Chondrocyte (in vitro differentiated cells): ENCODE measurements at regions not wholly inside any gene's neighbourhood (a gene's known extent, or its start where the extent isn't known, plus 50 kb on each side); places are given as distances from the start of the nearest gene placed in this dataset.

Experiments
- DNase-seq: peaks from one replicate; pipeline ENCODE4 v3.0.0; 2021; ENCODE audit warnings: mixed read lengths, low spot score
- H3K27ac Mint-ChIP-seq: one replicate; pipeline ENCODE4 v1.8.0; 2021; ENCODE audit warnings: mild to moderate bottlenecking, moderate library complexity, mixed read lengths; ENCODE audit not compliant: unreplicated experiment
- H3K27me3 Mint-ChIP-seq: 2 replicates; pipeline ENCODE4 v1.8.0; 2021; ENCODE audit warnings: low read depth, mixed read lengths
- H3K36me3 Mint-ChIP-seq: 2 replicates; pipeline ENCODE4 v1.8.0; 2021; ENCODE audit warnings: low read depth, mixed read lengths
- H3K4me1 Mint-ChIP-seq: 2 replicates; pipeline ENCODE4 v1.8.0; 2021; ENCODE audit warnings: low read depth, mild to moderate bottlenecking, mixed read lengths
- H3K4me3 Mint-ChIP-seq: one replicate; pipeline ENCODE4 v1.8.0; 2021; ENCODE audit warnings: mild to moderate bottlenecking, moderate library complexity, mixed read lengths; ENCODE audit not compliant: unreplicated experiment
- H3K9me3 Mint-ChIP-seq: 2 replicates; pipeline ENCODE4 v1.8.0; 2021; ENCODE audit warnings: low read depth, mixed read lengths
- CTCF ChIP-seq: fragments of 200-600 bp; sonication (generic); IDR thresholded peaks from 2 replicates; pipeline ENCODE4 v1.5.0; 2021; ENCODE audit warnings: antibody characterized with exemption, mild to moderate bottlenecking, moderate library complexity

GRCh38 chr4:119733431-119733830, 104.8 kb upstream of the PDE5A start:
- TF ChIP-seq CTCF: no peak
- H3K4me3 Mint-ChIP-seq: no peak overlapping the region
- H3K27me3 Mint-ChIP-seq: no peaks in the 10 kb centered on the region
- peaks cover 75% of the 10 kb centered on the region for H3K4me1 Mint-ChIP-seq
- DNase-seq: no peak
- H3K27ac Mint-ChIP-seq: peak overlapping the region; percentile 19
- peaks cover 3% of the 10 kb centered on the region for H3K36me3 Mint-ChIP-seq
- peaks cover 5% of the 10 kb centered on the region for H3K9me3 Mint-ChIP-seq

GRCh38 chr4:119731778-119732177, 103.2 kb upstream of the PDE5A start:
- no peak overlapping the region for H3K4me3 Mint-ChIP-seq
- peaks cover 8% of the 10 kb centered on the region for H3K9me3 Mint-ChIP-seq
- peak overlapping the region; percentile 94 for H3K27ac Mint-ChIP-seq
- TF ChIP-seq CTCF: no peak
- peaks cover 3% of the 10 kb centered on the region for H3K36me3 Mint-ChIP-seq
- peaks cover 92% of the 10 kb centered on the region for H3K4me1 Mint-ChIP-seq
- H3K27me3 Mint-ChIP-seq: no peaks in the 10 kb centered on the region
- no peak for DNase-seq

GRCh38 chr4:119731146-119731742, 102.6 kb upstream of the PDE5A start:
- peak overlapping the region; percentile 94 for H3K27ac Mint-ChIP-seq
- no peaks in the 10 kb centered on the region for H3K27me3 Mint-ChIP-seq
- no peak for DNase-seq
- H3K36me3 Mint-ChIP-seq: peaks cover 3% of the 10 kb centered on the region
- H3K4me3 Mint-ChIP-seq: no peak overlapping the region
- peaks cover 8% of the 10 kb centered on the region for H3K9me3 Mint-ChIP-seq
- TF ChIP-seq CTCF: no peak
- H3K4me1 Mint-ChIP-seq: peaks cover 97% of the 10 kb centered on the region

- peaks cover 3% of the 10 kb centered on the region for H3K36me3 Mint-ChIP-seq
- H3K9me3 Mint-ChIP-seq: peaks cover 8% of the 10 kb centered on the region
- peaks cover 100% of the 10 kb centered on the region for H3K4me1 Mint-ChIP-seq
- H3K27ac Mint-ChIP-seq: peak overlapping the region; percentile 94
- no peak overlapping the region for H3K4me3 Mint-ChIP-seq
- H3K27me3 Mint-ChIP-seq: no peaks in the 10 kb centered on the region
- DNase-seq: no peak
- no peak for TF ChIP-seq CTCF
Measured at GRCh38 chr4:119730671-119730950, 102.0 kb upstream of the PDE5A start.

- peaks cover 8% of the 10 kb centered on the region for H3K9me3 Mint-ChIP-seq
- TF ChIP-seq CTCF: no peak
- no peak for DNase-seq
- H3K27me3 Mint-ChIP-seq: no peaks in the 10 kb centered on the region
- peak overlapping the region; percentile 94 for H3K27ac Mint-ChIP-seq
- H3K4me3 Mint-ChIP-seq: no peak overlapping the region
- H3K4me1 Mint-ChIP-seq: peaks cover 100% of the 10 kb centered on the region
- H3K36me3 Mint-ChIP-seq: peaks cover 3% of the 10 kb centered on the region
Measured at GRCh38 chr4:119729835-119730670, 101.4 kb upstream of the PDE5A start.
